ENCODE measurements at regions not wholly inside any gene's neighbourhood (a gene's known extent, or its start where the extent isn't known, plus 50 kb on each side); places are given as distances from the start of the nearest gene placed in this dataset.
"Not testable (repeated sequence)": the region's sequence is repeated elsewhere in the genome, so short reads cannot be mapped to it uniquely, and the experiment has no call there.

- peak in 1 of 2 donors; percentile 20 for DNase-seq
- 33 to 45% methylated on average over 10 of the region's 10 CpGs for WGBS, 2 donors
Measured at GRCh38 chr1:115506924-115507589, 134.7 kb upstream of the VANGL1 start.

DNA sequence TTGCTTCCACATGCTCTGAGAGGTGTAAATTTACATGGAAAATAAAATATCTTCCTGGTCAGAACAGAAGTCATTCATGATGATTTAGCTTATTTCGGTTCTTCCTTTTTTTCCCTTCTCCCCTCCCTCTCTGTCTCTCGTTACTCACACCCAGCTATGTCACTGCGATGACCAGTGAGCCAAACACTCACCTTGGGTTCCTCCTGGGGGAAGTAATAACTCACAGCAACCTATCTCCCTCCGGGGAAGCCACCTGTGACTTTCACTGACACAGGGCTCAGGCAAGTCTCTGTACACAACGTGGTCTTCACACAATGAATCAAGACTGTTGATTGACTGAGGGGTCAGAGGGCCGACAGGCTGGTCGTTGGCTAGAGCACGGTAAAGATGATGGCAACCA lies 135.3 kb upstream of the VANGL1 start:
- no peak for ATAC-seq
- H3K4me3 ChIP-seq, result no peak overlapping the region
- intact Hi-C loops (cut with DNase I), result loop anchor here in 2 of 10 donors (2.0 to 10.0 kb wide), 2 partner anchors 362 to 368 kb away; no protein-coding TSS in a partner anchor
- no peak for TF ChIP-seq CTCF (IDR thresholded peaks at IDR 0.05)
- no peak for DNase-seq
- H3K4me1 ChIP-seq, result peaks cover 0 to 13% (median 0%) of the 10 kb centered on the region in 9 donors
- H3K27ac ChIP-seq, result no peak overlapping the region
- 64 to 68% methylated on average over 8 of the region's 8 CpGs for WGBS, 2 donors
- peaks cover 0 to 3% (median 0%) of the 10 kb centered on the region in 7 donors for H3K27me3 ChIP-seq
- H3K9me3 ChIP-seq, result peaks cover 0 to 11% (median 0%) of the 10 kb centered on the region in 11 donors
- no peaks in the 10 kb centered on the region for H3K36me3 ChIP-seq

More at GRCh38 chr1:115506924-115507589, 134.7 kb upstream of the VANGL1 start:
- peak in 8 of 9 donors; percentile 8 to 62 (median 46) for TF ChIP-seq CTCF (IDR thresholded peaks at IDR 0.05)
- Histone ChIP-seq H3K27ac (no peak overlapping the region), H3K4me3 (no peak overlapping the region), H3K36me3 (no peaks in the 10 kb centered on the region), H3K27me3 (peaks cover 0 to 3% (median 0%) of the 10 kb centered on the region in 7 donors), H3K9me3 (peaks cover 0 to 17% (median 0%) of the 10 kb centered on the region in 11 donors), H3K4me1 (peaks cover 0 to 13% (median 0%) of the 10 kb centered on the region in 9 donors)
- ATAC-seq, result peak in 6 of 8 donors; percentile 59 to 79 (median 70)
- intact Hi-C loops (cut with DNase I), result loop anchor here in 3 of 10 donors (1.0 to 10.0 kb wide), 3 partner anchors 362 to 368 kb away; no protein-coding TSS in a partner anchor

GRCh38 chr1:115505148-115505571 lies 136.6 kb upstream of the VANGL1 start:
- H3K4me3 ChIP-seq, result no peak overlapping the region
- intact Hi-C loops (cut with DNase I), result loop anchor here in 1 of 10 donors (10.0 kb wide), 1 partner anchor 360 kb away; no protein-coding TSS in a partner anchor

DNA sequence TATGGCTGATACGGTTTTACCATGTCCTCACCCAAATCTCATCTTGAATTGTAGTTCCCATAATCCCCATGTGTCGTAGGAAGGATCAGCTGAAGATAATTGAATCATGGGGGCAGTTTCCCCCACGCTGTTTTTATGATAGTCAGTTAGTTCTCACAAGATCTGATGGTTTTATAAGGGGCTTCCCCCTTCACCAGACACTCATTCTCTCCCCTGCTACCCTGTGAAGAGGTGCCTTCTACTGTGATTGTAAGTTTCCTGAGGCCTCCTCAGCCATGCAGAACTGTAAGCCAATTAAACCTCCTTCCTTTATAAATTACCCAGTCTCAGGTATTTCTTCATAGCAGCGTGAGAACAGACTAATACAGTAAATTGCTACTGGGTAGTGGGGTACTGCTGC lies 139.6 kb upstream of the VANGL1 start:
- not testable (repeated sequence) for H3K36me3 ChIP-seq, H3K9me3 ChIP-seq, H3K27me3 ChIP-seq, H3K4me3 ChIP-seq, DNase-seq, H3K4me1 ChIP-seq, ATAC-seq, H3K27ac ChIP-seq
- WGBS, 2 donors, result 84 to 92% methylated on average over 4 of the region's 4 CpGs
- intact Hi-C loops (cut with DNase I), result loop anchor here in 1 of 10 donors (10.0 kb wide), 1 partner anchor 357 kb away; no protein-coding TSS in a partner anchor

More at GRCh38 chr1:115505148-115505571, 136.6 kb upstream of the VANGL1 start:
- no peak overlapping the region for H3K27ac ChIP-seq
- H3K4me1 ChIP-seq, result peaks cover 0 to 13% (median 0%) of the 10 kb centered on the region in 9 donors
- H3K9me3 ChIP-seq, result no peaks in the 10 kb centered on the region
- no peak for DNase-seq
- no peak for ATAC-seq
- no peaks in the 10 kb centered on the region for H3K36me3 ChIP-seq
- TF ChIP-seq CTCF (IDR thresholded peaks at IDR 0.05), result no peak
- H3K27me3 ChIP-seq, result peaks cover 0 to 3% (median 0%) of the 10 kb centered on the region in 7 donors

DNA sequence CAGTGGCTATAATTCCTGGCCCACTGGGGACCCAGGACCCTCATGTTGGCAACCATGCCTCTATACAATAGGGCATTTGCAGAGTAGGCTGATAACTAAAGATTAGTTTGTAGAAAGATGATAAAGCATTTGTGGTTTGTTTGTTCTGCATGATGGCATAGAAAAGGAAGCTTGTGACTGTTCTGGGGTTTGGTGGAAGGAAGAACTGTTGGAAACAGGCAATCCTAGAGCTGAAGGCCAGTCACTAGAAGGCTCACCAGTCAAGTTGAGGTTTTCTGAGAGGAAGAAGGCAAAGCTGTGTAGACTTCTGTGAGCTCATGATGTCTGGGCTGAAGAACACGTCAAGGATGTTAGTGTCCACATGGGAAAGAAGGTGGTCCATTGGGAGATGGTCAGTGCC lies 140.3 kb upstream of the VANGL1 start:
- no peak for ATAC-seq
- no peak for DNase-seq
- TF ChIP-seq CTCF (IDR thresholded peaks at IDR 0.05), result no peak

More for the DNA sequence above, 140.3 kb upstream of the VANGL1 start:
- Histone ChIP-seq H3K4me1 (no peaks in the 10 kb centered on the region), H3K4me3 (no peak overlapping the region), H3K27ac (no peak overlapping the region), H3K27me3 (peaks cover 0 to 1% (median 0%) of the 10 kb centered on the region in 7 donors), H3K9me3 (no peaks in the 10 kb centered on the region), H3K36me3 (no peaks in the 10 kb centered on the region)
- WGBS, 2 donors, result 82 to 90% methylated on average over 1 of the region's 1 CpG
- intact Hi-C loops (cut with DNase I), result loop anchor here in 1 of 10 donors (10.0 kb wide), 1 partner anchor 357 kb away; no protein-coding TSS in a partner anchor
